HepG2 (cell line): ENCODE measurements at regions not wholly inside any gene's neighbourhood (a gene's known extent, or its start where the extent isn't known, plus 50 kb on each side); places are given as distances from the start of the nearest gene placed in this dataset.
A peak's percentile ranks its signal among the peaks of the same experiment; 100 is the strongest.

Experiments used
- CENPT ChIP-seq: sonication (generic); formaldehyde crosslinking; IDR thresholded peaks from 2 replicates; pipeline ENCODE4 v1.8.0; 2022; ENCODE audit warnings: low read depth, mild to moderate bottlenecking, moderate library complexity, missing genetic modification reagents
- GMEB2 ChIP-seq: IDR thresholded peaks from 2 replicates; pipeline ENCODE4 v1.6.1; 2016; ENCODE audit warnings: missing biosample characterization, missing genetic modification reagents, low read depth
- MAZ ChIP-seq, 2 experiments: sonication (generic) in 1 of 2; formaldehyde crosslinking in 1 of 2; IDR thresholded peaks; 2 replicates each; pipeline versions ENCODE4 v1.5.0 to v1.6.1; 2012 to 2020; ENCODE audit warnings: low read depth in 2 of 2, mild to moderate bottlenecking in 2 of 2, borderline replicate concordance in 1 of 2, improper control_type of control experiment in 1 of 2, low read length in 1 of 2, missing genetic modification reagents in 1 of 2, moderate library complexity in 1 of 2
- PHF20 ChIP-seq: sonication (generic); formaldehyde crosslinking; IDR thresholded peaks from 2 replicates; pipeline ENCODE4 v1.5.0; 2020; ENCODE audit warnings: mild to moderate bottlenecking, missing genetic modification reagents
- PPARG ChIP-seq: conservative IDR thresholded peaks from 2 replicates; pipeline ENCODE4 v1.6.1; 2016; ENCODE audit warnings: missing biosample characterization, missing genetic modification reagents
- TGIF2 ChIP-seq: IDR thresholded peaks from 2 replicates; pipeline ENCODE4 v1.6.1; 2016; ENCODE audit warnings: control low read depth, missing compliant biosample characterization
- ZFP91 ChIP-seq: sonication (generic); formaldehyde crosslinking; IDR thresholded peaks from 2 replicates; pipeline ENCODE4 v1.9.0; 2022; ENCODE audit warnings: missing genetic modification reagents, mild to moderate bottlenecking, borderline replicate concordance
- ZMYM3 ChIP-seq: sonication (generic); formaldehyde crosslinking; IDR thresholded peaks from 2 replicates; pipeline ENCODE4 v1.5.1; 2020; ENCODE audit warnings: mild to moderate bottlenecking, missing genetic modification reagents
- ZNF629 ChIP-seq: sonication (generic); formaldehyde crosslinking; conservative IDR thresholded peaks from 2 replicates; pipeline ENCODE4 v1.5.0; 2020; ENCODE audit warnings: missing genetic modification reagents
- ZNF788 ChIP-seq: sonication (generic); formaldehyde crosslinking; IDR thresholded peaks from 2 replicates; pipeline ENCODE4 v1.5.0; 2020; ENCODE audit warnings: mild to moderate bottlenecking, missing genetic modification reagents, borderline replicate concordance
- ZSCAN31 ChIP-seq: sonication (generic); formaldehyde crosslinking; IDR thresholded peaks from 2 replicates; pipeline ENCODE4 v1.5.0; 2020; ENCODE audit warnings: low read depth, mild to moderate bottlenecking, missing genetic modification reagents

- TF ChIP-seq ZMYM3 (CRISPR knock-in tag), result peak; percentile 66
- no peak for TF ChIP-seq ZNF788 (CRISPR knock-in tag)
- no peak for TF ChIP-seq TGIF2 (CRISPR knock-in tag)
- TF ChIP-seq PHF20, result no peak
- TF ChIP-seq PPARG (CRISPR knock-in tag), result no peak
- TF ChIP-seq GMEB2 (CRISPR knock-in tag), result no peak
- no peak for TF ChIP-seq CENPT (CRISPR knock-in tag)
- peak; percentile 87 for TF ChIP-seq ZNF629 (CRISPR knock-in tag)
- 0 out of 2 replicates have a peak, but pooled peaks have one; percentile 2 for TF ChIP-seq ZFP91 (CRISPR knock-in tag)
- TF ChIP-seq ZSCAN31 (CRISPR knock-in tag), result no peak
- TF ChIP-seq MAZ (IDR thresholded peaks at IDR 0.05; ENCODE audit: borderline replicate concordance, low read depth, low read length), result no peak
- 0 out of 2 replicates have a peak, but pooled peaks have one; percentile 10 for TF ChIP-seq MAZ (CRISPR knock-in tag; IDR thresholded peaks at IDR 0.05; ENCODE audit: low read depth)
These were observed 62.2 kb downstream of the CCNE1 start (continued) for GRCh38 chr19:29873801-29874575.
